Keratinocyte (primary cell): ENCODE measurements at regions not wholly inside any gene's neighbourhood (a gene's known extent, or its start where the extent isn't known, plus 50 kb on each side); places are given as distances from the start of the nearest gene placed in this dataset.

Source experiments
- DNase-seq: peaks from one replicate; pipeline ENCODE4 v3.0.0-alpha.2; 2011; ENCODE audit warnings: low read depth, missing footprints, low spot score
- FAIRE-seq: peaks from 2 replicates; lab custom pipeline; 2011; peaks lifted over from hg19 to GRCh38; lab: Jason Lieb, UNC
- H2AFZ ChIP-seq: 2 replicates; pipeline ENCODE4 v1.6.0; 2012; ENCODE audit warnings: low read length, control low read depth, inconsistent platforms; ENCODE audit not compliant: control insufficient read depth
- H3K27ac ChIP-seq: 2 replicates; pipeline ENCODE4 v1.5.1; 2011; ENCODE audit warnings: low read length; ENCODE audit not compliant: control insufficient read depth, insufficient read depth
- H3K27me3 ChIP-seq: 3 replicates; pipeline ENCODE4 v1.6.0; 2011; ENCODE audit warnings: low read length; ENCODE audit not compliant: control insufficient read depth, insufficient read depth; ENCODE audit errors: extremely low read depth
- H3K36me3 ChIP-seq, 2 experiments: 2 replicates in 1 of 2; 3 replicates in 1 of 2; pipeline ENCODE4 v1.5.1; 2011; ENCODE audit warnings: low read length in 2 of 2, mild to moderate bottlenecking in 1 of 2; ENCODE audit not compliant: control insufficient read depth in 2 of 2, insufficient read depth in 2 of 2; ENCODE audit errors: extremely low read depth in 1 of 2
- H3K4me1 ChIP-seq: 3 replicates; pipeline ENCODE4 v1.5.1; 2011; ENCODE audit warnings: low read length; ENCODE audit not compliant: control insufficient read depth, insufficient read depth; ENCODE audit errors: extremely low read depth
- H3K4me2 ChIP-seq: 3 replicates; pipeline ENCODE4 v1.6.0; 2011; ENCODE audit warnings: low read depth, low read length; ENCODE audit not compliant: control insufficient read depth, insufficient read depth; ENCODE audit errors: extremely low read depth
- H3K4me3 ChIP-seq, 3 experiments: fragments of 200-600 bp in 1 of 3; sonication (generic) in 1 of 3; 2 replicates in 2 of 3; 3 replicates in 1 of 3; pipeline ENCODE4 v1.5.1; 2011 to 2016; ENCODE audit warnings: low read length in 3 of 3, mild to moderate bottlenecking in 3 of 3, control low read depth in 2 of 3, inconsistent platforms in 1 of 3, low read depth in 1 of 3, mixed read lengths in 1 of 3, mixed run types in 1 of 3, moderate library complexity in 1 of 3; ENCODE audit not compliant: control insufficient read depth in 2 of 3, insufficient read depth in 2 of 3; ENCODE audit errors: extremely low read depth in 1 of 3
- H3K79me2 ChIP-seq: 2 replicates; pipeline ENCODE4 v1.6.0; 2012; ENCODE audit warnings: low read length; ENCODE audit not compliant: control insufficient read depth, insufficient read depth
- H3K9ac ChIP-seq: 3 replicates; pipeline ENCODE4 v1.6.0; 2011; ENCODE audit warnings: low read length; ENCODE audit not compliant: control insufficient read depth, insufficient read depth; ENCODE audit errors: extremely low read depth
- H3K9me1 ChIP-seq: 3 replicates; pipeline ENCODE4 v1.6.0; 2011; ENCODE audit warnings: low read length; ENCODE audit not compliant: control insufficient read depth, insufficient read depth; ENCODE audit errors: extremely low read depth
- H3K9me3 ChIP-seq: 2 replicates; pipeline ENCODE4 v1.5.1; 2012; ENCODE audit warnings: low read depth, low read length; ENCODE audit not compliant: control insufficient read depth
- H4K20me1 ChIP-seq: 3 replicates; pipeline ENCODE4 v1.6.0; 2011; ENCODE audit warnings: low read length; ENCODE audit not compliant: control insufficient read depth, insufficient read depth; ENCODE audit errors: extremely low read depth
- EZH2 ChIP-seq: IDR thresholded peaks from one replicate; pipeline ENCODE4 v1.6.1; 2012; ENCODE audit warnings: inconsistent platforms, mild to moderate bottlenecking, low read length, moderate library complexity
- dilution Hi-C: fragments of 300-500 bp; cut with MboI; formaldehyde crosslinking; loops from one replicate; pipeline ENCODE4 v1.7.0; 2020; ENCODE audit warnings: low sequenced_read_pairs; ENCODE audit not compliant: extremely low pct_ligation_motif_present
- TF ChIP-seq, protein P1 (sequence below), 3 experiments: IDR thresholded peaks in 1 of 3; conservative IDR thresholded peaks in 1 of 3; optimal IDR thresholded peaks in 1 of 3; 2 replicates in 2 of 3; 3 replicates in 1 of 3; pipeline versions ENCODE3 to v1.5.1; 2011; ENCODE audit warnings: low read length in 3 of 3, mild to moderate bottlenecking in 3 of 3, moderate library complexity in 2 of 3, control low read depth in 1 of 3, inconsistent platforms in 1 of 3; ENCODE audit not compliant: insufficient read depth in 2 of 3; ENCODE audit errors: extremely low read depth in 1 of 3

DNA sequence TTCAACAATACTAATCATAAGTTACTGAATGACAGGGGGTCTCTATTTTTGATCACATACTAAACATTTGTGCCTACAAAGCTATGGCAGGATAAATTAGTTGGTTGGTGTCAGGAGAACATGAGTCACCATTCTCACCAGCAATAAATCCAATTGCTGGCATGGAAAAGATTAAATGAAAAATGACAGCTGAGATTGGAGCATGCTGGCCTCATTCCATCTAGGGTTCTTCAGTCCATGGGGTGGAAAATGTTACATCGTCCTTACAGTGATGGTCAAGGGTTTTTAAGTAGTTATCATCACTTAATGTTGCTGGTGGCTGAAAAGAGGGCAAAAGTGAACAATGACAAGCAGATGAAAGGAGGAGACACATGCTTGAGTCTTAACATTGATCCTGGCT lies 180.1 kb upstream of the BCL6 start:
- Histone ChIP-seq H3K4me1 (peaks cover 14% of the 10 kb centered on the region), H3K9ac (no peak overlapping the region), H3K4me3 (no peak overlapping the region), H3K79me2 (no peaks in the 10 kb centered on the region), H3K27me3 (no peaks in the 10 kb centered on the region), H3K4me2 (no peak overlapping the region), H4K20me1 (no peaks in the 10 kb centered on the region), H2AFZ (no peak overlapping the region), H3K9me3 (peaks cover 2% of the 10 kb centered on the region), H3K27ac (no peak overlapping the region), H3K36me3 (no peaks in the 10 kb centered on the region), H3K9me1 (no peaks in the 10 kb centered on the region)
- no peak for FAIRE-seq
- dilution Hi-C loops: no loop called here
- TF ChIP-seq EZH2: no peak
- TF ChIP-seq, protein P1, sequence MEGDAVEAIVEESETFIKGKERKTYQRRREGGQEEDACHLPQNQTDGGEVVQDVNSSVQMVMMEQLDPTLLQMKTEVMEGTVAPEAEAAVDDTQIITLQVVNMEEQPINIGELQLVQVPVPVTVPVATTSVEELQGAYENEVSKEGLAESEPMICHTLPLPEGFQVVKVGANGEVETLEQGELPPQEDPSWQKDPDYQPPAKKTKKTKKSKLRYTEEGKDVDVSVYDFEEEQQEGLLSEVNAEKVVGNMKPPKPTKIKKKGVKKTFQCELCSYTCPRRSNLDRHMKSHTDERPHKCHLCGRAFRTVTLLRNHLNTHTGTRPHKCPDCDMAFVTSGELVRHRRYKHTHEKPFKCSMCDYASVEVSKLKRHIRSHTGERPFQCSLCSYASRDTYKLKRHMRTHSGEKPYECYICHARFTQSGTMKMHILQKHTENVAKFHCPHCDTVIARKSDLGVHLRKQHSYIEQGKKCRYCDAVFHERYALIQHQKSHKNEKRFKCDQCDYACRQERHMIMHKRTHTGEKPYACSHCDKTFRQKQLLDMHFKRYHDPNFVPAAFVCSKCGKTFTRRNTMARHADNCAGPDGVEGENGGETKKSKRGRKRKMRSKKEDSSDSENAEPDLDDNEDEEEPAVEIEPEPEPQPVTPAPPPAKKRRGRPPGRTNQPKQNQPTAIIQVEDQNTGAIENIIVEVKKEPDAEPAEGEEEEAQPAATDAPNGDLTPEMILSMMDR (optimal IDR thresholded peaks at IDR 0.05 in 1 of 3, IDR thresholded peaks at IDR 0.05 in 1 of 3, conservative IDR thresholded peaks at IDR 0.05 in 1 of 3; ENCODE audit: extremely low read depth in 1 of 3, insufficient read depth in 2 of 3, low read length in 3 of 3): no peak
- DNase-seq: no peak

- Histone ChIP-seq H2AFZ (no peak overlapping the region), H3K4me3 (no peak overlapping the region), H3K4me2 (no peak overlapping the region), H3K9me3 (peaks cover 2% of the 10 kb centered on the region), H3K27ac (no peak overlapping the region), H3K79me2 (no peaks in the 10 kb centered on the region), H4K20me1 (no peaks in the 10 kb centered on the region), H3K27me3 (no peaks in the 10 kb centered on the region), H3K4me1 (peaks cover 8% of the 10 kb centered on the region), H3K36me3 (no peaks in the 10 kb centered on the region), H3K9ac (no peak overlapping the region), H3K9me1 (no peaks in the 10 kb centered on the region)
- DNase-seq: no peak
- FAIRE-seq: no peak
- dilution Hi-C loops: no loop called here
- TF ChIP-seq, protein P1 (optimal IDR thresholded peaks at IDR 0.05 in 1 of 3, IDR thresholded peaks at IDR 0.05 in 1 of 3, conservative IDR thresholded peaks at IDR 0.05 in 1 of 3; ENCODE audit: extremely low read depth in 1 of 3, insufficient read depth in 2 of 3, low read length in 3 of 3): no peak
- no peak for TF ChIP-seq EZH2
Observed at GRCh38 chr3:187926620-187927019, 181.4 kb upstream of the BCL6 start.
